Fibroblast of skin of left biceps (primary cell): ENCODE measurements at regions not wholly inside any gene's neighbourhood (a gene's known extent, or its start where the extent isn't known, plus 50 kb on each side); places are given as distances from the start of the nearest gene placed in this dataset.

ENCODE experiments used
- DNase-seq, 2 experiments: peaks; one replicate each; pipeline ENCODE4 v3.0.0-alpha.2; 2013; ENCODE audit warnings: low read depth in 2 of 2

DNA sequence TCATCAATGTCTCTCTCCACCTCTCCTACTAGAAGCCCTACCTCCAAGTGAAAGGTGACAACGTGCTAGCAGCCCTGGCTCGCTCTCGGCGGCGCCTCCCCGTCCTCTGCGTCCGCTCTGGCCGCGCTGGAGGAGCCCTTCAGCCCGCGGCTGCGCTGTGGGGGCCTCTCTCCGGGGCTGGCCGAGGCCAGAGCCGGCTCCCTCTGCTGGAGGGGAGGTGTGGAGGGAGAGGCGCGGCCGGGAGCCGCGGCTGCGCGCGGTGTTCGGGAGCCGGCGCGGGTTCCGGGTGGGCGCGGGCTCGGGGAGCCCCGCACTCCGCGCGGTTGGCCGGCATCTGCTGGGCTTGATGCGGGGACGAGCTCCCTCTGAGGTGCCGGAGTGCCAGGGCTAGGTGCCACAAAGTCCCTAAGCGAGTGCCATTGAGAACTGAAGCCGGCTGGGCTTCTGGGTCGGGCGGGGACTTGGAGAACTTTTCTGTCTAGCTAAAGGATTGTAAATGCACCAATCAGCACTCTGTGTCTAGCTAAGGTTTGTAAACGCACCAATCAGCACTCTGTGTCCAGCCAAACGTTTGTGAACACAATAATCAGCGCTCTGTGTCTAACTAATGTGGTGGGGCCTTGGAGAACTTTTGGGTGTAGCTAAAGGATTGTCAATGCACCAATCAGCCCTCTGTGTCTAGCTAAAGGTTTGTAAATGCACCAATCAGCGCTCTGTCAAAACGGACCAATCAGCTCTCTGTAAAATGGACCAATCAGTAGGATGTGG lies 84.8 kb upstream of the ARRDC4 start:
- DNase-seq = no peak

DNA sequence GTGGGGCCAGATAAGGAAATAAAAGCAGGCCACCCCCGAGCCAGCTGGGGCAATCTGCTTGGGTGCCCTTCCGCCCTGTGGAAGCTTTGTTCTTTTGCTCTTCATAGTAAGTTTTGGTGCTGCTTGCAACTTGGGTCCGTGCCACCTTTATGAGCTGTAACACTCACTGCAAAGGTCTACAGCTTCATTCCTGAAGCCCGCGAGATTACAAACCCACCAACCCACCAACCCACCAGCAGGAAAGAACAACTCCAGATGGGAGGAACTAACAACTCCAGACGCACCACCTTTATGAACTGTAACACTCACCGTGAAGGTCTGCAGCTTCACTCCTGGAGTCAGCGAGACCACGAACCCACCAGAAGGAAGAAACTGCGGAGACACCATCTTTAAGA lies 84.2 kb upstream of the ARRDC4 start:
- DNase-seq = no peak

DNA sequence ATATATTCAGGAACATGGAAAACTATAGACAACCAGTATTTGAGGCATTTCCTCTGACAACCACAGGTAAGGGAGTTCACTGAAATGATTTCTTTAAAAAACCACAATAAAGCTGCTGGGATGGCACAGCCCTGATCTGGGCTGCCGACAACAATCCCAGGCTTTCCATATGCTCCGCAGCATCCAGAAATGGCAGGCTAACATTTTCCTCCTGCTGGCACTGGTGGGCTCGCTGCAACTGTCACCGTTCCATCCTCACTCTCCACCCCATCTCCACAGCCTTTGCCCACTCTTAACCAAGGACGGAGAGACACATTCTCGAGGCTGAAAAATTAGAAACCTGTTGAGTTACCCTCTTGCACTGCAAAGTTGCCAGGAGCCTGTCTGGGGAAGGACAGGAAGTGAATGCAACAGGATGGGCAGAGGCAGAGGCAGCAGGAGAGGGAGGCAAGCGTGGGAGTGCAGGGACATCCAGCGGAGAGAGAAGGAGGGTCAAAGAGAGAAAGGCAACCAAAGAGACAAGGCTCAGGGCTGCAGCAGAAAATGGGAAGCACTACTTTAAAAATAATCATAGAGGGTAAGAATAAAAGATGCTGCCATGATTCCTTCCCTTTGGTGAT lies 79.0 kb upstream of the ARRDC4 start:
- no peak for DNase-seq

DNA sequence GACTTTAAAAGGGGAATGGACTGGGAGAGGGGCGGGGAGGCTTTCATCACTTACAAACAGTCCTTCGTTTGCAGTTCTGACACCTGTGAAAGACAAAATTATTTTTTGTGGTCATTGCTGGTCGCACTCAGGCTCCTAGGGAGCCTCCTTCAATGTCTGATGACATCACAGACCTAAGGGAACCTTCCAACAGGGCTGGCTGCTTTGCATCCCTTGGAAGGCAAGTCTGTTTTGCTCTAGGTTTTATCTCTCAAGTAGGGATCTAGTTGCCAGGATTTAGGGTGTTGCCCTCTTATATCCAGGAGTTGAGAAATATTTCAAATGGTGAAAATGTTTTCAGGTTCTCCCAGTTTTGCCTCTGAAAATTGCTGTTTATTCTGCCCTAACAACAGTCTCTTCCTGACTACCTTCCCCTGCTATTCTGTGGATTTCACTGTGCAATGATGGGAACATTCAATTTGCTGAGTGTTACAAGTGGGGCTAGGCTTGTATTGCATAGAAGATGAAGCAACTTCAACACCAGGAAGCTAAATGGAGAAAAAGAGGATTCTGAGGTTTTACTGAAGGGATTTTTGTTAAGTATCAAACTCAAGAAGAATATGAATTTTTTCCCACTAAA lies 75.9 kb upstream of the ARRDC4 start:
- no peak for DNase-seq

DNA sequence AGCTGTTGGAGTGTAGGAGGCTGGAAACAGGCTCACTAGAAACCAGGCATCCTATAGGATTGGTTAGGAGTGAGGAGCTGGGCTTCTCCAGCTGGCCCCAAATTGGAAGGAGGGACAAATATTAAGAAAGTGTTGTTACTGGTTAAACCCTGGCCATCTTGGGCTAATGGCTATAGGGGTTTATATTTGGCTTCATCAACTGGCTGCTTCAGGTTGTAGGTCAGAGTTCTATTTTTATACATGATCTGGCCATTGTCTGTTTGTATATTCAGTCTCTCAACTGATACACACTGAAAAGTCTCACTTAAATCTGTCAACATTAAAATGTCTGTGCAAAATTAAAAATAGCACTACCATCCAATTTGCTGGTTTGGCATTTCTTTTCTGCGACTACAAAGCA lies 70.2 kb upstream of the ARRDC4 start:
- no peak for DNase-seq

DNA sequence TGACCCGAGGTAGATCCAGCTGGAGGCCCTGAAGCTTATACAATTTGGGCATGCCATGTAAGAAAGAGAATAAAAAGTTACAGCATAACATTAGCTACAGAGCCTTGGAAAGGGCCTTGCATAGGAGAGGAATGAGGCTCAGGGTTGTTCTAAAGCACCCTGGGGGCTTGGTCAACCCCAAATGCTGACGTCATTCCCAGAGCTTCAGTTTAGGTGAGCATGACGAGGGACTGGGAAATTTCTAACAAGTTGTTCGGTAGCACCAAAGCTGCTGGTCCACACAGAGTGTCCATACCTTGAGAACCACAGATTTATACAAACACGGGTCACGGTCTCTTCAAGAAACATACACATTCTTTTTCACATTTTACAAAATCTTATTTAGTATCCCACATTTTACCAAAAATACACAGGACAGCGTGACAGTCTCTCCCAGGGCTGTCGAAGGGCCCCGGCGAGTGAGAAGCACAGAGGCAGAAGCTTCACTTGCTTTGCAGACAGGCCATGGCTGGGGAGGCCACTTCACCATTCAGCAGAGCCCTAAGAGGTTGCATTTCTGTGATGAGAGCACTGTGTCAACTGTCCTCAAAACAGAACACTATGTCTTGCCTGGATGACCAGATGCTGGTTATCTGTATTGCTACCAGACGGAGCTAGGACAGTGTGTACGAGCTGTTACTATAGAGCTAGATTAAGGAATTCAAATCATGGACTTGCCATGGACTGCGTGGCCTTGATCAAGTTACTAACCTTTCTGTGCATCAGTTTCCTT lies 68.2 kb upstream of the ARRDC4 start:
- DNase-seq = no peak

DNA sequence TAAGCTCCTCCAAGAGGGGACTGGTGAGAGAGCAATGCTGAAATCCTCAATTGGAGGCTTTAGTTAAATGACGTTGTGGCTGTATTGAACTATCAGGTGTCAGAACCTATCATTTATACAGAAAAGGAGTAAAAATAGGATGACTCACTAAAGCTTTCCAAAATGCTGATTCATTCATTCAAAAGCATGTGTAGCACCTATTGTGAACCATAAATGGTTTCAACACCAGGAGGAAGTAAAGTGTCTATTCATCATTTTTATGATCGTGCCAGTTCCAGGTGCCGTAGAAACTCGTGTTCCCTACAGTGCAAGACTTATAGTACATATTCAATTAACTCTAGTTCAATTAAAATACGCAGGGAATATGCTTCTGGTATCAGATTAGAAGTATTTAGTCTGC lies 66.5 kb upstream of the ARRDC4 start:
- DNase-seq = no peak

DNA sequence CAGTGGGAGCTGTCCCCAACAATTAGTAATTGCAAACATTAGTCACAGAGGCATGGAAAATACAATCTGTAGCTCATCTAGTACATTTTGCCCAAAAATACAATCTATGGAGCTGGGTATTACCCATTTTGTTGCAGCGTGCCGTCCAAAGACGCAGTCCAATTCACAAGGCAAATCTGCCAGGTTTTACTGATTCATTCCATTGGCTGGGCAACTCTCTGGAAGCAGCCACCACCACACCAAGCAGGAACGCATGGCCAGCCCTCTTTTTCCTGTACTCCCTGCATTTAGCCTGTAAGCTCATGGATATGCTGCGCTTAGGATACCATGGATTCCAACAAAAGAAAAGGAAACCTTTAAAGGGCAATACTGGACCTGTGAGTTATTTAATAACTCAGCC lies 60.5 kb upstream of the ARRDC4 start:
- no peak for DNase-seq

DNA sequence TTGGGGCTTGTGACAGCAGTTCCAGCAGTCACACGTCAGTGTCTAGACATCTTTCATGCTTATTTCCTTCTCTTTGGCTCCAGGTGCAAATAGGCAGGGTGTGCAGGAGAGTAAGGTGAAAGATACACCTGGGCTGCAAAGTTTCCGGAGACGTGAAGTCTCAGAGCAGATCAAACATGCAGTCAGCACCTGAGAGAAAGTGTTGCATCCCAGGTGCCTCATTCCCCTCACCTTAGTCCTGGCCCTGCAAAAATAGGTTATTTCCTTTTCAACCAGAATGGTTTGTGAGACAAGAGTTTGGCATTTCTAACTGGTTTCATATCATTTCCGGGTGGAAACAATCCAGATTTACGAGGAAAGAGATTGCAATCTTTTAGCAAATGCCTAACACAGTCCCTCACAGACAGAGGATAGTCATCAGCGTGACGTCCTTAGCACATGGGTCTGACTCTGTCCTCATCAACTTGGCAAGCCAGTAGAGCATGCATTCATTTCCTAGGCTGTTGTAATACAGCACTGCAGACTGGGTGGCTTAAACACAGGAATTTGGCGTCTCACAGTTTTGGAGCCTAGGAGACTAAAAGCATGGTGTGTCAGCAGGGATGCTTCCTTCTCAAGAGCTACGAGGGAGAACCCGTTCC lies 58.2 kb upstream of the ARRDC4 start:
- DNase-seq = peak; percentile 36 to 53

DNA sequence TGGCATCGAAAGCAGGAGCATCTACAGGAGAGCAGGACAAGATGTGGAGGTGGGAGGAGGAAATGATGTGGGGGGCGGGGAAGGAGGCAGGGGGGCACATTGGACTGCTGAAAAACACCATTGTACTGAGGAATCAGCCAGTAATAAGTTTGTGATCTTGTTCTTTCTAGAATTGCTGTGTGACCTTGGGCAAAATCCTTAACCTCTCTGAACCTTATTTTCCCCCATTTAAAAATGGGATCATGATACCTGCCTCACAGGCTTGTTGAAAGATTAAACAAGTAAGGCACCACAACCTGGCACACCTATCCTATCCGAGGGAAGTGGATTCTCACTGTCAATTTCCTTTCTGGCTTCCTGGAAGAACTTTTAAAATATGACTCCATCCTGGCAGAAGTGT lies 56.9 kb upstream of the ARRDC4 start:
- no peak for DNase-seq

DNA sequence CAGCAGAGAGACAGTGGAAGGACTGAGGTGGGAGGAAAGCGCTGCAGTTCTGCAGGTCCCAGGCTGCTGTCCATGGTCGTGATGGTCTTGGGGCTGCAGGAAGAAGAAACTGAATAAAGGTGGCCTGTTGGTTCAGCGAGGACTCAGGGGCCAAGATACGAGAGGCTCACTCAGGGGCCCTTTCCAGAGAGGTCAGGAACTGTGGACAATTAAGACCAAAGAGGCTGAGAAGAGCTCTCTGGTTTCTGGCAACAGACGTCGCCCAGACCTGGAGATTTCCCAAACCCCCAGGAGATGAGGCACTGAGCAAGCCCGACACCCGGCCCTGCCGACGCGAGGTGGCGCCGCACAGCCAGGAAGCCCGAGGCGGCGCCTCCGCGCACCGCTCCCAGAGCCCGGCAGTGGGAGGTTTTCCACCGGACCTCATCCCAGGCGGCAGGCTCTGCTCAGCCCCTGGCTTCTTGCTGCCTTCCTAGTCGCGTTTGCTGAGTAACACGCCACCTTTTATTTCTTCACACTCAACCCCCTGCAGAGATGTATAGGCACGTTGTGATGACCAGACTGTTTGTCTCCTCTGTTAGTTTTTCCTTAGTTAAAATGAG lies 56.4 kb upstream of the ARRDC4 start:
- peak; percentile 26 to 29 for DNase-seq

DNA sequence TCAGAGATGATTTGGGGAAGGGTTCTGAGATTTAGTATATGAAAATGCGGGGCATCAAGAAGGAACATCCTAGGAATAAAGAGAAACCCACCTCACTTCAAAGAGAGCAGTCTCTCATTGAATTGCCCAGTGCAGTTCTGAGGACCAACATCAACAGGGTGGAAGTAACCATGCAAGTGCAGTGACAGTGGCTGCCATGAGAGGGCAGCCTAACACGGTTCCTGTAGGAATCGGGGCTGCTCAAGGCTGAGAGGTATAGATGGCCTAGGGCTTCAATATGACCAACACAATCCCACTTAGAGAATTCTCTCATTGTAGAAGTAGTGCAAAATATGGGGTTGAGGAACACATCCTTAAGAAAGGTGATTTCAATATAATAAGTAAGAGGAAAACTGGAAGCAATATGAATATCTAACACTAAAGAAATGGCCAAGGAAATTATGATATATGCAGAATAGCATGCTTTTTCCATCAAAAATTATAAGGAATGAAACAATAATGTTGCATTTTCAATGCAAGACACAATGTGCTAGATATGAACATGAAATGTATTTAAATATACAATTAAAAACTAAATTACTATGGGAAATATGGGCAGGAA lies 51.1 kb upstream of the ARRDC4 start:
- peak in 1 of 2 experiments; percentile 14 for DNase-seq
